Ovary (tissue), 7 donors: ENCODE measurements at regions not wholly inside any gene's neighbourhood (a gene's known extent, or its start where the extent isn't known, plus 50 kb on each side); places are given as distances from the start of the nearest gene placed in this dataset.

Source experiments
- DNase-seq, 5 donors: peaks; one replicate each; pipeline ENCODE4 v3.0.0-alpha.2; 2019 to 2020
- H3K27ac ChIP-seq, 2 donors: fragments of 200-600 bp; one replicate each; pipeline versions ENCODE4 v1.5.1 to v1.8.0; 2019 to 2022
- H3K27me3 ChIP-seq: fragments of 200-600 bp; one replicate; pipeline ENCODE4 v1.8.0; 2022
- H3K36me3 ChIP-seq: fragments of 200-600 bp; sonication (generic); one replicate; pipeline ENCODE4 v1.5.1; 2019
- H3K4me1 ChIP-seq: one replicate; pipeline ENCODE4 v1.8.1; 2013; ENCODE audit warnings: mild to moderate bottlenecking, moderate library complexity; ENCODE audit not compliant: insufficient read depth
- H3K4me3 ChIP-seq: fragments of 200-600 bp; sonication (generic); one replicate; pipeline ENCODE4 v1.5.1; 2017
- H3K9me3 ChIP-seq, 2 donors: fragments of 200-600 bp in 1 of 2; sonication (generic) in 1 of 2; one replicate each; pipeline versions ENCODE4 v1.5.1 to v1.8.1; 2013 to 2019; ENCODE audit warnings: mild to moderate bottlenecking in 1 of 2, moderate library complexity in 1 of 2
- CTCF ChIP-seq, 3 donors: fragments of 450-650 bp in 2 of 3; fragments of 200-600 bp in 1 of 3; IDR thresholded peaks; one replicate each; pipeline versions ENCODE4 v1.5.1 to v1.8.0; 2016 to 2022; ENCODE audit warnings: antibody characterized with exemption in 3 of 3, mild to moderate bottlenecking in 1 of 3
- EP300 ChIP-seq: sonication (generic); formaldehyde crosslinking; IDR thresholded peaks from one replicate; pipeline ENCODE4 v1.6.1; 2017; ENCODE audit warnings: antibody characterized with exemption
- POLR2A ChIP-seq: fragments of 450-650 bp; IDR thresholded peaks from one replicate; pipeline ENCODE4 v1.6.1; 2017; ENCODE audit warnings: antibody characterized with exemption, mild to moderate bottlenecking, moderate library complexity
- WGBS, 3 donors: extraction: QIAGEN DNeasy Blood & Tissue Kit in 1 of 3; methylation state at CpG; one replicate each; pipeline versions ENCODE4 v1.1.5 to v1.1.7; 2013 to 2017; 5-methylcytosine and 5-hydroxymethylcytosine counted together
- intact Hi-C, 4 donors: fragments of 100-400 bp; cut with DNase I; formaldehyde crosslinking; loops; one replicate each; pipeline versions ENCODE4 v1.11.0 to v1.15.1; 2022 to 2023
- donor health status: DM: no; HTN: no; CAD: no; lungs with moderate emphysema.
- donor health status: DM: no; HTN: no; CAD: no.
- donor health status: Bipolar disorder and iron deficiency.
- donor health status: DM: no; HTN: no; CAD: no.
- donor health status: DM: yes; HTN: yes; CAD: no.

GRCh38 chr21:22703521-22703920, 1705.3 kb downstream of the NCAM2 start:
- WGBS, 3 donors = 88 to 93% (median 92%) methylated on average over 2 of the region's 2 CpGs
- intact Hi-C loops = no loop called here

GRCh38 chr21:22710721-22711120, 1712.5 kb downstream of the NCAM2 start:
- Histone ChIP-seq H3K9me3 (no peaks in the 10 kb centered on the region), H3K36me3 (no peaks in the 10 kb centered on the region), H3K27me3 (no peaks in the 10 kb centered on the region), H3K27ac (no peak overlapping the region), H3K4me1 (no peaks in the 10 kb centered on the region), H3K4me3 (no peak overlapping the region)
- intact Hi-C loops = no loop called here
- DNase-seq = no peak
- no peak for TF ChIP-seq EP300
- no peak for TF ChIP-seq POLR2A
- no peak for TF ChIP-seq CTCF (IDR thresholded peaks at IDR 0.05)
- WGBS, 3 donors = 24 to 28% (median 27%) methylated on average over 3 of the region's 3 CpGs

More at GRCh38 chr21:22703521-22703920, 1705.3 kb downstream of the NCAM2 start:
- no peaks in the 10 kb centered on the region for H3K27me3 ChIP-seq
- no peak overlapping the region for H3K27ac ChIP-seq
- H3K36me3 ChIP-seq = no peaks in the 10 kb centered on the region
- no peaks in the 10 kb centered on the region for H3K4me1 ChIP-seq
- no peak for DNase-seq
- H3K9me3 ChIP-seq = no peaks in the 10 kb centered on the region
- TF ChIP-seq POLR2A (no peak), EP300 (no peak)
- no peak overlapping the region for H3K4me3 ChIP-seq

GRCh38 chr21:22711636-22712035, 1713.4 kb downstream of the NCAM2 start:
- H3K9me3 ChIP-seq = no peaks in the 10 kb centered on the region
- intact Hi-C loops = no loop called here

GRCh38 chr21:22725436-22725835, 1727.2 kb downstream of the NCAM2 start:
- 85 to 93% (median 87%) methylated on average over 3 of the region's 3 CpGs for WGBS, 3 donors
- DNase-seq = no peak
- TF ChIP-seq EP300 (no peak), CTCF (IDR thresholded peaks at IDR 0.05) (no peak), POLR2A (no peak)
- Histone ChIP-seq H3K4me3 (no peak overlapping the region), H3K27ac (no peak overlapping the region), H3K4me1 (no peaks in the 10 kb centered on the region), H3K36me3 (no peaks in the 10 kb centered on the region), H3K9me3 (no peaks in the 10 kb centered on the region), H3K27me3 (no peaks in the 10 kb centered on the region)
- intact Hi-C loops = no loop called here

More at GRCh38 chr21:22711636-22712035, 1713.4 kb downstream of the NCAM2 start:
- no peaks in the 10 kb centered on the region for H3K36me3 ChIP-seq
- no peaks in the 10 kb centered on the region for H3K4me1 ChIP-seq
- no peak overlapping the region for H3K4me3 ChIP-seq
- no peak overlapping the region for H3K27ac ChIP-seq
- TF ChIP-seq EP300 (no peak), POLR2A (no peak), CTCF (IDR thresholded peaks at IDR 0.05) (no peak)
- DNase-seq = no peak
- H3K27me3 ChIP-seq = no peaks in the 10 kb centered on the region

GRCh38 chr21:22728091-22728490, 1729.9 kb downstream of the NCAM2 start:
- TF ChIP-seq CTCF (IDR thresholded peaks at IDR 0.05) (no peak), POLR2A (no peak)
- intact Hi-C loops = no loop called here
- WGBS, 3 donors = 57 to 75% (median 58%) methylated on average over 2 of the region's 2 CpGs
- no peaks in the 10 kb centered on the region for H3K27me3 ChIP-seq
- H3K36me3 ChIP-seq = no peaks in the 10 kb centered on the region
- DNase-seq = no peak
- H3K4me3 ChIP-seq = no peak overlapping the region
- no peaks in the 10 kb centered on the region for H3K9me3 ChIP-seq
- no peak overlapping the region for H3K27ac ChIP-seq
- H3K4me1 ChIP-seq = no peaks in the 10 kb centered on the region
